Erythroblast (primary cell): ENCODE measurements at regions not wholly inside any gene's neighbourhood (a gene's known extent, or its start where the extent isn't known, plus 50 kb on each side); places are given as distances from the start of the nearest gene placed in this dataset.

Experiments used
- GATA1 ChIP-seq: IDR thresholded peaks from 2 replicates; pipeline ENCODE4 v1.6.1; 2011; ENCODE audit warnings: low read depth, mild to moderate bottlenecking, control low read depth, low read length, moderate library complexity
- POLR2A ChIP-seq: IDR thresholded peaks from 2 replicates; pipeline ENCODE4 v1.6.1; 2011; ENCODE audit warnings: mild to moderate bottlenecking, low read length

DNA sequence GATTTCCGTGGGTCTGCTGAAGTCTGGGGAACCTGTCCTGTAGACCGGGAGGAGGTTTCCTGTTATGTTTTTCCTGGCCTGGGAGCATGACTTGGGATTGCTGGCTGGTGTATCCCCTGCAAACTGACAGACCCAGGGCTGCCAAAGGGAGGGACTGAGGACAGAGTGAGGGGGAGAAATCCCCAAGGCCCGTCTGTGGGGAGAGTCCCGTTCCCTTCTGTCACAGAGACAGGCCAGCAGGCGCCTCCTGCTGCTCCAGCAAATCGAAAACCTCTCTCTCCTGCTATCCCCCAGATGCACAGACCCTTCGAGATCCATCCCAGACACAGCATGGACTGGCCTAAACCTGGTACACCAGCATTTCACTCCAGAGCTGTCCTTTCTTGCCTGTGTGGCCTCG, 56.2 kb upstream of the ALDH1B1 start:
- TF ChIP-seq POLR2A (no peak), GATA1 (no peak)
